Upper lobe of left lung (tissue), 6 donors: ENCODE measurements at regions not wholly inside any gene's neighbourhood (a gene's known extent, or its start where the extent isn't known, plus 50 kb on each side); places are given as distances from the start of the nearest gene placed in this dataset.

Experiments
- ATAC-seq, 2 donors: fragments of 200-7000 bp; cut with Tn5 transposase; one replicate each; pipeline ENCODE4 v1.9.1; 2022; ENCODE audit warnings: mild to moderate bottlenecking in 2 of 2, moderate library complexity in 2 of 2; ENCODE audit not compliant: low FRiP score in 2 of 2
- DNase-seq, 2 donors: peaks; one replicate each; pipeline ENCODE4 v3.0.0-alpha.2; 2019 to 2020
- H3K27ac ChIP-seq, 4 donors: fragments of 200-600 bp; sonication (generic); one replicate each; pipeline ENCODE4 v1.5.1; 2016 to 2019
- H3K27me3 ChIP-seq, 4 donors: fragments of 200-600 bp; sonication (generic); one replicate each; pipeline ENCODE4 v1.5.1; 2017 to 2019
- H3K36me3 ChIP-seq, 4 donors: fragments of 200-600 bp; sonication (generic); one replicate each; pipeline ENCODE4 v1.5.1; 2016 to 2019
- H3K4me1 ChIP-seq, 4 donors: fragments of 200-600 bp; sonication (generic); one replicate each; pipeline ENCODE4 v1.5.1; 2018 to 2019
- H3K4me3 ChIP-seq, 4 donors: fragments of 200-600 bp; sonication (generic); one replicate each; pipeline ENCODE4 v1.5.1; 2017 to 2019; ENCODE audit warnings: mild to moderate bottlenecking in 2 of 4, moderate library complexity in 1 of 4
- H3K9me3 ChIP-seq, 4 donors: fragments of 200-600 bp; sonication (generic); one replicate each; pipeline ENCODE4 v1.5.1; 2018 to 2019
- CTCF ChIP-seq, 6 experiments: fragments of 450-650 bp in 4 of 6; fragments of 200-600 bp in 2 of 6; sonication (generic) in 2 of 6; IDR thresholded peaks; one replicate each; pipeline ENCODE4 v1.5.1; 2016 to 2019; ENCODE audit warnings: antibody characterized with exemption in 6 of 6
- EP300 ChIP-seq, 4 donors: sonication (generic); formaldehyde crosslinking; IDR thresholded peaks; one replicate each; pipeline ENCODE4 v1.5.1; 2017; ENCODE audit warnings: antibody characterized with exemption in 4 of 4, control low read depth in 2 of 4
- POLR2A ChIP-seq, 4 donors: fragments of 450-650 bp; IDR thresholded peaks; one replicate each; pipeline ENCODE4 v1.5.1; 2016 to 2017; ENCODE audit warnings: antibody characterized with exemption in 4 of 4, mild to moderate bottlenecking in 2 of 4
- POLR2AphosphoS5 ChIP-seq, 2 donors: sonication (generic); formaldehyde crosslinking; IDR thresholded peaks; one replicate each; pipeline ENCODE4 v1.5.1; 2017; ENCODE audit warnings: antibody characterized with exemption in 2 of 2
- WGBS, 2 donors: methylation state at CpG; one replicate each; pipeline ENCODE4 v1.1.5; 2017 to 2018; 5-methylcytosine and 5-hydroxymethylcytosine counted together
- donor health status: DM: no; HTN: no; CAD: no; lungs with moderate emphysema.
- donor health status: DM: no; HTN: yes; CAD: no; lungs with severe emphysema.

DNA sequence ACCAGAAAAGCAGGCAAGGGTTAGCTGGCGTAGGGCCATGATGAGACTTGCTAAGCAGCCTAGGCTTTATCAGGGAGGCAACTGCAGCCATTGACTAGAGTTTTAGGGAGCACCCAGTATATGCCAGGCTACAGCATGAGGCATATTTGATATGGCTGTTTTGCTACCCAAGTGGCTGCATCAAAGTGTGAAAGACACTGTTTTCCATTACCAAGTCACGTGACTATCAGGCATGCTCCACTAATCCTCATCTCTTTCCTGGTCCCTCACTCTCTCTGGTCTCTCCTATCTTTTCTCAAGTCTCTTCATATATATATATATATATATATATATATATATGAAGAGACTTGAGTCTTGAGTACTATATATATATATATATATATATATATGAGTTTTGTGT, 206.7 kb upstream of the POU3F1 start:
- Histone ChIP-seq H3K27me3 (no peaks in the 10 kb centered on the region), H3K9me3 (peaks cover 0 to 3% (median 0%) of the 10 kb centered on the region in 4 donors), H3K27ac (no peak overlapping the region), H3K4me3 (no peak overlapping the region), H3K36me3 (no peaks in the 10 kb centered on the region), H3K4me1 (no peaks in the 10 kb centered on the region)
- DNase-seq (no peak), ATAC-seq (no peak)
- no peak for TF ChIP-seq EP300 (IDR thresholded peaks at IDR 0.05)
- TF ChIP-seq POLR2AphosphoS5 (IDR thresholded peaks at IDR 0.05), result no peak
- TF ChIP-seq POLR2A (IDR thresholded peaks at IDR 0.05), result no peak
- WGBS, 2 donors, result 82 to 94% methylated on average over 2 of the region's 2 CpGs

DNA sequence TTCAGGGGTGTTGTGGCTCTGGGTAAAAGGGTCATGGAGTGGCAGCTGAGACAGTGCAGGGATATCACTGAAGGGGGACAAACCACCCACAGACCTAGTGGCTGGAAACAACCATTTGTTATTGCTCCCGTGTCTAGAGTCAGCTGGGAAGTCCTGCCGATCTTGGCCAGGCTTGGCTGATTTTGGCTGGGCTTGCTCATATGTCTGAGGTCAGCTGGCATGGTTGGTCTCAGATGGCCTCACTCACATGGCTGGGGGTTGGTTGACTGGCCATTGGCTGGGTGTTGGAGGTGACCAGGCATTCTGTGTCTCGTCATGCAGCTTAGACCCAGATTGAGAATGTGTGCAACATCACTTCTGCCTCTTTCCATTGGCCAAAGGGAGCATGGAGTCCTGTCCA, 203.8 kb upstream of the POU3F1 start:
- no peak for TF ChIP-seq POLR2AphosphoS5 (IDR thresholded peaks at IDR 0.05)
- TF ChIP-seq EP300 (IDR thresholded peaks at IDR 0.05), result no peak
- TF ChIP-seq POLR2A (IDR thresholded peaks at IDR 0.05), result no peak
- TF ChIP-seq CTCF (IDR thresholded peaks at IDR 0.05), result no peak
- Histone ChIP-seq H3K27me3 (no peaks in the 10 kb centered on the region), H3K4me1 (peaks cover 0 to 10% (median 2%) of the 10 kb centered on the region in 4 donors), H3K9me3 (peaks cover 0 to 3% (median 0%) of the 10 kb centered on the region in 4 donors), H3K4me3 (no peak overlapping the region), H3K36me3 (no peaks in the 10 kb centered on the region), H3K27ac (no peak overlapping the region)
- no peak for DNase-seq
- 80 to 95% methylated on average over 1 to 3 of the region's 3 CpGs for WGBS, 2 donors
- no peak for ATAC-seq

GRCh38 chr1:38249001-38249400, 202.4 kb upstream of the POU3F1 start:
- H3K4me1 ChIP-seq, result peaks cover 0 to 10% (median 2%) of the 10 kb centered on the region in 4 donors
- 62 to 76% methylated on average over 7 of the region's 7 CpGs for WGBS, 2 donors
- no peak overlapping the region for H3K27ac ChIP-seq
- ATAC-seq, result no peak
- no peaks in the 10 kb centered on the region for H3K27me3 ChIP-seq
- no peaks in the 10 kb centered on the region for H3K9me3 ChIP-seq
- DNase-seq, result no peak
- no peak overlapping the region for H3K4me3 ChIP-seq
- TF ChIP-seq POLR2AphosphoS5 (IDR thresholded peaks at IDR 0.05), result no peak
- no peak for TF ChIP-seq CTCF (IDR thresholded peaks at IDR 0.05)
- TF ChIP-seq POLR2A (IDR thresholded peaks at IDR 0.05), result no peak
- no peak for TF ChIP-seq EP300 (IDR thresholded peaks at IDR 0.05)
- no peaks in the 10 kb centered on the region for H3K36me3 ChIP-seq

GRCh38 chr1:38246955-38247952, 200.7 kb upstream of the POU3F1 start:
- Histone ChIP-seq H3K27ac (no peak overlapping the region), H3K27me3 (no peaks in the 10 kb centered on the region), H3K4me3 (no peak overlapping the region), H3K36me3 (no peaks in the 10 kb centered on the region), H3K4me1 (peaks cover 0 to 10% (median 2%) of the 10 kb centered on the region in 4 donors), H3K9me3 (no peaks in the 10 kb centered on the region)
- DNase-seq (no peak), ATAC-seq (no peak)
- 54 to 56% methylated on average over 23 to 24 of the region's 24 CpGs for WGBS, 2 donors
- no peak for TF ChIP-seq CTCF (IDR thresholded peaks at IDR 0.05)
- TF ChIP-seq POLR2AphosphoS5 (IDR thresholded peaks at IDR 0.05), result no peak
- TF ChIP-seq POLR2A (IDR thresholded peaks at IDR 0.05), result no peak
- no peak for TF ChIP-seq EP300 (IDR thresholded peaks at IDR 0.05)

GRCh38 chr1:38244218-38244845, 197.7 kb upstream of the POU3F1 start:
- WGBS, 2 donors, result 64 to 79% methylated on average over 11 to 14 of the region's 14 CpGs
- TF ChIP-seq CTCF (IDR thresholded peaks at IDR 0.05) (no peak), POLR2AphosphoS5 (IDR thresholded peaks at IDR 0.05) (no peak), POLR2A (IDR thresholded peaks at IDR 0.05) (no peak), EP300 (IDR thresholded peaks at IDR 0.05) (no peak)
- DNase-seq (peak in 1 of 2 donors; percentile 34), ATAC-seq (no peak)
- H3K36me3 ChIP-seq, result no peaks in the 10 kb centered on the region
- H3K27ac ChIP-seq, result no peak overlapping the region
- peaks cover 0 to 10% (median 2%) of the 10 kb centered on the region in 4 donors for H3K4me1 ChIP-seq
- H3K9me3 ChIP-seq, result no peaks in the 10 kb centered on the region
- H3K27me3 ChIP-seq, result no peaks in the 10 kb centered on the region
- no peak overlapping the region for H3K4me3 ChIP-seq
